ENCODE measurements at regions not wholly inside any gene's neighbourhood (a gene's known extent, or its start where the extent isn't known, plus 50 kb on each side); places are given as distances from the start of the nearest gene placed in this dataset.

DNA sequence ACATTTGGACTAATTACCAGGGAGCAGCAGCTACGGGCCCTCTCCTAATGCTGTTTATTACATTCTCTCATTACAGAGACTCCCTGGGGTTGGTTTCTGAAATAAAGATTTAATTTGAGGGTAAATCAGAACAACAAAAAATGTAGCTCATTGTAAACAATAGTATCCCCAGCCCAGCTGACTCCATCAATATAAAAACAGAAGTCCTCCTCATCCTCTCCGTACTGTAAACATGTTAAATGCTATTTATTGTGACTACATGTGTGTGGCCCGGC, 670.4 kb downstream of the TOX3 start:
- TF ChIP-seq, protein P1, sequence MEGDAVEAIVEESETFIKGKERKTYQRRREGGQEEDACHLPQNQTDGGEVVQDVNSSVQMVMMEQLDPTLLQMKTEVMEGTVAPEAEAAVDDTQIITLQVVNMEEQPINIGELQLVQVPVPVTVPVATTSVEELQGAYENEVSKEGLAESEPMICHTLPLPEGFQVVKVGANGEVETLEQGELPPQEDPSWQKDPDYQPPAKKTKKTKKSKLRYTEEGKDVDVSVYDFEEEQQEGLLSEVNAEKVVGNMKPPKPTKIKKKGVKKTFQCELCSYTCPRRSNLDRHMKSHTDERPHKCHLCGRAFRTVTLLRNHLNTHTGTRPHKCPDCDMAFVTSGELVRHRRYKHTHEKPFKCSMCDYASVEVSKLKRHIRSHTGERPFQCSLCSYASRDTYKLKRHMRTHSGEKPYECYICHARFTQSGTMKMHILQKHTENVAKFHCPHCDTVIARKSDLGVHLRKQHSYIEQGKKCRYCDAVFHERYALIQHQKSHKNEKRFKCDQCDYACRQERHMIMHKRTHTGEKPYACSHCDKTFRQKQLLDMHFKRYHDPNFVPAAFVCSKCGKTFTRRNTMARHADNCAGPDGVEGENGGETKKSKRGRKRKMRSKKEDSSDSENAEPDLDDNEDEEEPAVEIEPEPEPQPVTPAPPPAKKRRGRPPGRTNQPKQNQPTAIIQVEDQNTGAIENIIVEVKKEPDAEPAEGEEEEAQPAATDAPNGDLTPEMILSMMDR (IDR thresholded peaks at IDR 0.05; ENCODE audit: low read depth, low read length): no peak
- no peak for DNase-seq (ENCODE audit: low read depth in 2 of 2)
- no peak overlapping the region for H3K4me3 ChIP-seq (replicated peaks in 1 of 2; ENCODE audit: low read depth in 2 of 2, low read length in 2 of 2)

DNA sequence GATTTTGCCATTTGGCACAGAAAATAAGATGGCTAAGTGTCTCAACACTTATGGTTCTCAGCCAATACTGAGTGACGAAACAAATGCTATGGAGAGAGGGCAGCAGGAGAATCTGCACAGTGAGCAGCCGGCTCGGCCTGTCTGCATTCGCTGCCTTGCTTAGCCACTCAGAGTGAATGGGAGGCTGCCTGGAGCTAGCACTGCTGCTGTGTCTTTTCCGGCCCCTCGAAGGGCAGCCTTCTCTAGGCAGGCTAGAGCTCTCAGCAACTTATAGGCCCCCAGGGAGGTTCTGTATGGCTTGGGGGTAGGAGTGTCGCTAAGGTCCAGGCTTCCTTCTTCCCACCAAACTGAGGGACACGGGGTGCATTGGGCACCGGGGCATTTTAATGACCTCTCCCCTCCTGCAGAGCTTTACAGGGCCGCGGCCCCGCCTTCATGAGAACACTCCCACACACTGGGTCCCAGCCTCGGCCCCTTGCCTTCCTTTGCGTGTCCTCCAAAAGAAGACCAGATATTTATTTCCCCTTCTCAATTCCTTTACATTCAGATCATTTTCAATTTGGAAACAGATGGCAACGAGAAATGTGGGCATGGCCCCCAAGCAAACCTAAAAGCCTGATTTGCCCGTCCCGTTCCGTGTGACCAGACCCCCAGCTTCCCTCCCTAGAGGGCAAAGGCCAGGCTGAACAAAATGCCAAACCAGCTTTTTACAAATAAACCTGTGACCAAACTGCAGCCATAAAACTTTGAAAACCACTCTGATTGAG, 670.9 kb downstream of the TOX3 start:
- TF ChIP-seq, protein P1 (IDR thresholded peaks at IDR 0.05; ENCODE audit: low read depth, low read length): no peak
- DNase-seq (ENCODE audit: low read depth in 2 of 2): no peak
- H3K4me3 ChIP-seq (replicated peaks in 1 of 2; ENCODE audit: low read depth in 2 of 2, low read length in 2 of 2): no peak overlapping the region

DNA sequence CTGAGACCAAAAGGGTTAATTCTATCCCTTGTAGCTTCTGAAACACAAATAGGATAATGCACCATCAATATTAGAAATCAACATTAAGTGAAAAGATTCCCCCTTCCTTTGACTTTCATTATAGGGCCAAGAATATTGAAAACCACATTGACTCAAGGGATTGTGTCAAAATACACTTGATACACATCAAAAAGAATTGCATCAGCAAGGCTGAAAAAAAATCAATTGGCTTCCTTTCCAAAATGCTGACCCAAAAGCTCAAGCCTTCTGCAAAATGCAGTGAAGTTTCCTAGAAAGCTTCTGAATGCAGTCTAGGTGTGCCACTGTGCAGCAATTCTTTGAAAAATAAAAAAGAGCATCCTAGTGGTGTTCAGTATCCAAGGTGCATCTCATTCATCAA, 674.4 kb downstream of the TOX3 start:
- no peak for DNase-seq (ENCODE audit: low read depth in 2 of 2)
- H3K4me3 ChIP-seq (replicated peaks in 1 of 2; ENCODE audit: low read depth in 2 of 2, low read length in 2 of 2): no peak overlapping the region

GRCh38 chr16:51870296-51870854, 676.6 kb downstream of the TOX3 start:
- TF ChIP-seq, protein P1 (IDR thresholded peaks at IDR 0.05; ENCODE audit: low read depth, low read length): no peak
- H3K4me3 ChIP-seq (replicated peaks in 1 of 2; ENCODE audit: low read depth in 2 of 2, low read length in 2 of 2): no peak overlapping the region
- no peak for DNase-seq (ENCODE audit: low read depth in 2 of 2)

More for the DNA sequence above, 674.4 kb downstream of the TOX3 start:
- TF ChIP-seq, protein P1 (IDR thresholded peaks at IDR 0.05; ENCODE audit: low read depth, low read length): no peak

DNA sequence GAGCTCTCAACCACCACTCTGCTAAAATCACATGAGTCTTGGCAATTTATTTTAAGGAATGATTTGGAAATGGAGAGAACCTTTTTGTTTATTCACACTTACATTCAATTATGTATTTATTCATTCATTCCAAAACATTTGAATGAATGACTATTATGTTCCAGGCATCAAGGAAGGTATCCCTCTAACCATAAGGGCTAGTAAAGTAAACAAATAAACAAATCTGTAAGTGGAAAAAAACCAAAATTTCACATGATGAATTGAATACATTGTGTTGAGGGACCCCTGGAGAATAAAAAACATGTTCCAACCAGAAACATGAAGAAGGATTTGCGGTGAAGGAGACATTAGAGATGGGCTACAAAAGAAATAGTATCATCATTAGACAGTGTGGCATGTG, 677.8 kb downstream of the TOX3 start:
- H3K4me3 ChIP-seq (replicated peaks in 1 of 2; ENCODE audit: low read depth in 2 of 2, low read length in 2 of 2): no peak overlapping the region
- DNase-seq (ENCODE audit: low read depth in 2 of 2): no peak
- TF ChIP-seq, protein P1 (IDR thresholded peaks at IDR 0.05; ENCODE audit: low read depth, low read length): no peak

DNA sequence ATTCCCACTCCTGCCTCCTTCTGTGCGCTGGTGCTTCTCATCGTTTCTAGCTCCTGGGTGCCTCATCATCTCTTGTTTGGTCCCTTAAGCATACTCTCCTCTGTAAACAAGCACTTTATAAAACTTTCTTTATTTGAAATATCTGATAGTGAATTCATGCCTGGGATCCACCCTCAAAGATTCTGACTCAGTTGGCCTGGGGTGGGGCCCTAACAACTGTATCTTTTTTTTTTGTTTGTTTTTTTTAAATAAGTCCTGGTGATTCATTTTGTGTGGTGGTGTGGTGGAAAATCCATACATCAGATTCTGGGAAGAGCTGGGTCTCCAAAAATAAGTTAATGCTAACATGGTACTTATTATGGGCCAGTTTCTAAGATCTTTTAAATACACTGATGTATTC, 678.3 kb downstream of the TOX3 start:
- no peak for DNase-seq (ENCODE audit: low read depth in 2 of 2)
- H3K4me3 ChIP-seq (replicated peaks in 1 of 2; ENCODE audit: low read depth in 2 of 2, low read length in 2 of 2): no peak overlapping the region
- TF ChIP-seq, protein P1 (IDR thresholded peaks at IDR 0.05; ENCODE audit: low read depth, low read length): no peak

Measured in cardiac fibroblast (primary cell).